GM21381 (cell line): ENCODE measurements at regions not wholly inside any gene's neighbourhood (a gene's known extent, or its start where the extent isn't known, plus 50 kb on each side); places are given as distances from the start of the nearest gene placed in this dataset.

ENCODE experiments used
- ATAC-seq: cut with Tn5 transposase; IDR thresholded peaks from one replicate; pipeline ENCODE4 v1.9.1; 2021; ENCODE audit warnings: mild to moderate bottlenecking, moderate library complexity; ENCODE audit not compliant: unreplicated experiment

GRCh38 chr15:39285663-39286062 is 295.2 kb upstream of the THBS1 start:
- no peak for ATAC-seq

GRCh38 chr15:39286706-39287105 is 294.2 kb upstream of the THBS1 start:
- no peak for ATAC-seq

GRCh38 chr15:39287322-39288195 is 293.3 kb upstream of the THBS1 start:
- no peak for ATAC-seq

GRCh38 chr15:39290711-39291435 is 290.0 kb upstream of the THBS1 start:
- ATAC-seq = no peak

GRCh38 chr15:39291690-39292089 is 289.2 kb upstream of the THBS1 start:
- ATAC-seq = no peak

GRCh38 chr15:39296955-39297354 is 283.9 kb upstream of the THBS1 start:
- no peak for ATAC-seq

- ATAC-seq = no peak
Measured at GRCh38 chr15:39298271-39298962, 282.5 kb upstream of the THBS1 start.

GRCh38 chr15:39299486-39300267 is 281.2 kb upstream of the THBS1 start:
- ATAC-seq = no peak

GRCh38 chr15:39300451-39301153 is 280.3 kb upstream of the THBS1 start:
- ATAC-seq = no peak

- ATAC-seq = no peak
Measured at GRCh38 chr15:39301589-39301999, 279.3 kb upstream of the THBS1 start.

GRCh38 chr15:39302936-39303335 is 277.9 kb upstream of the THBS1 start:
- no peak for ATAC-seq

- ATAC-seq = no peak
Measured at GRCh38 chr15:39304201-39304841, 276.6 kb upstream of the THBS1 start.

GRCh38 chr15:39304931-39305728 is 275.7 kb upstream of the THBS1 start:
- ATAC-seq = no peak

GRCh38 chr15:39310633-39311032 is 270.2 kb upstream of the THBS1 start:
- no peak for ATAC-seq

GRCh38 chr15:39312984-39313383 is 267.9 kb upstream of the THBS1 start:
- no peak for ATAC-seq

GRCh38 chr15:39313467-39313866 is 267.4 kb upstream of the THBS1 start:
- ATAC-seq = no peak

GRCh38 chr15:39313881-39314280 is 267.0 kb upstream of the THBS1 start:
- no peak for ATAC-seq

- ATAC-seq = no peak
Measured at GRCh38 chr15:39315206-39315850, 265.6 kb upstream of the THBS1 start.
